Activated CD4-positive, alpha-beta memory T cell treated with anti-CD3 and anti-CD28 coated beads, Interleukin-2, amount 10 ng/mL, durations not matched to agents 7 days and 5 days (primary cell): ENCODE measurements at regions not wholly inside any gene's neighbourhood (a gene's known extent, or its start where the extent isn't known, plus 50 kb on each side); places are given as distances from the start of the nearest gene placed in this dataset.

Experiments
- CTCF ChIA-PET: fragments of 350-600 bp; sonication (Branson Sonifier 250); formaldehyde crosslinking; loops from one replicate; lab custom pipeline; 2021; ENCODE audit warnings: antibody characterized with exemption, inconsistent platforms; lab: Charles Lee
- POLR2A ChIA-PET: fragments of 350-600 bp; sonication (Branson Sonifier 250); formaldehyde crosslinking; loops from one replicate; lab custom pipeline; 2021; ENCODE audit warnings: antibody characterized with exemption; lab: Charles Lee
- DNase-seq: peaks from one replicate; pipeline ENCODE4 v3.0.0-alpha.2; 2020
- H3K27ac Mint-ChIP-seq: one replicate; pipeline ENCODE4 v1.8.0; 2021; ENCODE audit warnings: mild to moderate bottlenecking, mixed read lengths
- H3K27me3 Mint-ChIP-seq: one replicate; pipeline ENCODE4 v1.8.0; 2021; ENCODE audit warnings: mixed read lengths
- H3K36me3 Mint-ChIP-seq: one replicate; pipeline ENCODE4 v1.8.0; 2021; ENCODE audit warnings: low read depth, mixed read lengths
- H3K4me1 Mint-ChIP-seq: one replicate; pipeline ENCODE4 v1.8.0; 2021; ENCODE audit warnings: mixed read lengths
- H3K4me3 Mint-ChIP-seq: one replicate; pipeline ENCODE4 v1.8.0; 2021; ENCODE audit warnings: mild to moderate bottlenecking, mixed read lengths
- H3K9me3 Mint-ChIP-seq: one replicate; pipeline ENCODE4 v1.8.0; 2021; ENCODE audit warnings: mixed read lengths

DNA sequence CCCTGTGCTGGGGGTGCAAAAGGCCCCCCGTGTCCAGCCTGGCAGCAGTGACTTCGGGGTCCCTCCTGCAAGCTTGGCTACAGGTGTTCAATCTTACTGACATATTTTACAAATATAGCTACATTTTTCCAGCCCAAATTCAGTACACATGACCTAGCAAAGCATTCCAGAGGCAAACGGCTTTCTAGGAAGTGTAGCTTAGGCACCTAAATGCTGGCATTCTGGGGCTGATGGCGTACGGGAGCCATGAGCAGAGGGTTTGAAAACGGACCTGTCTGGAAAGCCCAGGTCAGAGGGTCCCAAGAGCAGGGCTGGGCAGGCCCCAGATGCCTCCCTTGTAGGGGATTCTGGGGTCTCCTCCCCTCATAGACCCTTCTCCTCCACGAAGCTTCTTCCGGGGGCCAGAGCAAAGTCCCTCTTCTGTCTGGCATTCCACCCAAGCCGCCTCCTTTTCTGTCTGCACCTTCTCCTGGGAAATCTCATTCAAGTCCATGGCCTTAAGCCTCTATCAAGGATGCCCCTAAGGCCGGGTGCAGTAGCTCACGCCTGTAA, 63.3 kb upstream of the ASAP2 start:
- CTCF ChIA-PET = interaction anchor here (1.1 to 2.0 kb wide), 4 partner anchors 11 to 270 kb away, joined by 3 to 7 read pairs (median 4); no protein-coding TSS in a partner anchor
- POLR2A ChIA-PET = no interaction called here
- no peaks in the 10 kb centered on the region for H3K9me3 Mint-ChIP-seq
- no peak overlapping the region for H3K4me3 Mint-ChIP-seq
- H3K27me3 Mint-ChIP-seq = peaks cover 19% of the 10 kb centered on the region
- H3K36me3 Mint-ChIP-seq = no peaks in the 10 kb centered on the region
- H3K27ac Mint-ChIP-seq = no peak overlapping the region
- peaks cover 3% of the 10 kb centered on the region for H3K4me1 Mint-ChIP-seq
- no peak for DNase-seq

DNA sequence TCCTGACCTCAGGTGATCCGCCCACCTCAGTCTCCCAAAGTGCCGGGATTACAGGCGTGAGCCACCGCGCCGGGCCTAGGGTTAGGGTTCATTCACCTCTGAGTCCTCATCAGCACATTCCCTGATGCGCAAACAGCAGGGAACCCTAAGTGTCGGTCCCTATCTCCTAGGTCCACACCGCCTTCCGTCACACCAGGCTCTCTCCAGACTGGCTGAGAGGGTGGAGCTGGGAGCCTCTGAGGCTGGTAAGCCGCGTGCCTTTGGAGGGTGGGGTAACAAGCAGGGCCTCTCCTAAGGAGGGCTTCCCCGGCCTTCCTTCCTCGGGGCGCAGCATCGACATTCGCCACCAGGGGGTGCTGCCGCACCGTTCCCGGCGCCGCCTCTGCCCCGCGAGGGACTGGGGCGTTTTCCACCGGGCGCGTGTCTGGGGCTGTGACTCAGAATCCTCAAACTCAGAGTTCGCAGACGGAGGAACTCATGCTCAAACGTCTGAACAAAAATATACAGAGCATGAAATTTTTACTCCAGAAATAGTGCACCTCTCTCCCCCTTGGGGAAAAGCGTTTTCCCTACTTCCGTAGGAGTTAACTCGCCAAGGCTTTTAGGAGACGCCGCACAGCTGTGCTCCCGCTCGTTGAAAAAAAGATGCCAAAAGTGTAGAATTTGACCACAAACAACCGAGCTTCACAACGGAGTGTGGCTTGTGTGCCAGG, 63.9 kb upstream of the ASAP2 start:
- Mint-ChIP-seq H3K4me3 (no peak overlapping the region), H3K4me1 (peaks cover 3% of the 10 kb centered on the region), H3K27me3 (peaks cover 19% of the 10 kb centered on the region), H3K36me3 (no peaks in the 10 kb centered on the region), H3K27ac (no peak overlapping the region), H3K9me3 (no peaks in the 10 kb centered on the region)
- peak; percentile 82 for DNase-seq
- CTCF ChIA-PET = interaction anchor here (1.1 to 2.0 kb wide), 4 partner anchors 11 to 269 kb away, joined by 3 to 7 read pairs (median 4); no protein-coding TSS in a partner anchor
- POLR2A ChIA-PET = no interaction called here

GRCh38 chr2:9141706-9142460, 64.7 kb upstream of the ASAP2 start:
- Mint-ChIP-seq H3K9me3 (no peaks in the 10 kb centered on the region), H3K36me3 (no peaks in the 10 kb centered on the region)

DNA sequence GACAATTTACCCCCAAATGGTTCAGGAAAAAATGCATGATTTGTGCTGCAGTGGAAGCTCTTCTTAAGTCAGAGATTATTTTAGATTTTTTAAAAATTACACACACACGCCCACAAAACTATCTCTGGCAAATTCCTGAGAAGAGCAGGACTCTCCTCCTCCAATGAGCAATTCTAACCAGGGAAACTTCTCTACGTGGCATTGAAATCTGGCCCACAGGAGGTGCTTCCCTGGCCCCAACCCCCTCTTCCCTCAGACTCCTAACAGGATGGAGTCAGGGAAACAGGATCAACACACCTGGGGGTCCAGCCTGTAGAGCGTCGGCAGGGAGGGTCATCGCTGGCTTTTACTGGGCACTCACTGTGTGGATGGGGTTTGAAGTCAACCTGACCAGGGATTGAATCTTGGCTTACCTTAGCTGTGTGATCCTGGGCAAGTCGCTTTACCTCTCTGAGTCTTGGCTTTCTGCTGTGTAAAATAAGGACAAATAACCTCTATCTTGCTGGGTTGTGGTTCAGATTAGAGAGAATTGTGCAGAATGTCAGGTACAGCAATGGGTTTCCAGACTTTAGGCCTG, 65.4 kb upstream of the ASAP2 start:
- peaks cover 19% of the 10 kb centered on the region for H3K27me3 Mint-ChIP-seq
- no peaks in the 10 kb centered on the region for H3K36me3 Mint-ChIP-seq
- POLR2A ChIA-PET = no interaction called here
- H3K9me3 Mint-ChIP-seq = no peaks in the 10 kb centered on the region
- H3K4me1 Mint-ChIP-seq = peaks cover 3% of the 10 kb centered on the region
- no peak overlapping the region for H3K4me3 Mint-ChIP-seq
- DNase-seq = no peak
- no peak overlapping the region for H3K27ac Mint-ChIP-seq
- CTCF ChIA-PET = interaction anchor here (0.7 to 1.2 kb wide), 6 partner anchors 8 to 470 kb away, joined by 3 to 5 read pairs (median 3); no protein-coding TSS in a partner anchor

More at GRCh38 chr2:9141706-9142460, 64.7 kb upstream of the ASAP2 start:
- peaks cover 3% of the 10 kb centered on the region for H3K4me1 Mint-ChIP-seq
- ChIA-PET CTCF (interaction anchor here (0.6 to 1.3 kb wide), 6 partner anchors 9 to 185 kb away, joined by 3 to 5 read pairs (median 3); no protein-coding TSS in a partner anchor), POLR2A (no interaction called here)
- DNase-seq = no peak
- no peak overlapping the region for H3K27ac Mint-ChIP-seq
- peaks cover 19% of the 10 kb centered on the region for H3K27me3 Mint-ChIP-seq
- no peak overlapping the region for H3K4me3 Mint-ChIP-seq

DNA sequence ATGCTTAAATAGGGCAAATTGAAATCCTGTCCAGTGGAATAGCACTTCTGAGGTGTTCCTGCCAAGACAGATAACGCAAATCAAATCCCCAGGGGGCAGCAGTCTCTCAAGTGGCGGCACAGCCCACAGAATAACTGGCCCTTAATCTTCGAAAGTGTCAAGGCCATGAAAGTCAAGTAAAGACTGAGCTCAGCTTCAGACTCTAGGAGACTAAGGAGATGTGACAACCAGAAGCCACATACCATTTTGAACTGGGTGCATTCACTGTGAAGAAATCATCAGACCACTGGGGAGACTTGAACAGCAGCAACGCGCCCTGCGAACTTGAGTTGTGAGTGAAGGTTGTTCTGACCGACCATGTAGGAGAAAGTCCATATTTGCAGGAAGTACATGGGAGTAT, 66.0 kb upstream of the ASAP2 start:
- POLR2A ChIA-PET = no interaction called here
- peaks cover 19% of the 10 kb centered on the region for H3K27me3 Mint-ChIP-seq

GRCh38 chr2:9139491-9140443, 66.8 kb upstream of the ASAP2 start:
- Mint-ChIP-seq H3K36me3 (no peaks in the 10 kb centered on the region), H3K27ac (no peak overlapping the region), H3K9me3 (no peaks in the 10 kb centered on the region), H3K27me3 (peaks cover 19% of the 10 kb centered on the region), H3K4me3 (no peak overlapping the region), H3K4me1 (peaks cover 3% of the 10 kb centered on the region)
- DNase-seq = peak; percentile 75
- ChIA-PET POLR2A (no interaction called here), CTCF (interaction anchor here (0.6 to 2.0 kb wide), 9 partner anchors 8 to 941 kb away, joined by 3 to 6 read pairs (median 3); no protein-coding TSS in a partner anchor)

More for the DNA sequence above, 66.0 kb upstream of the ASAP2 start:
- DNase-seq = no peak
- Mint-ChIP-seq H3K4me3 (no peak overlapping the region), H3K9me3 (no peaks in the 10 kb centered on the region), H3K27ac (no peak overlapping the region), H3K4me1 (peaks cover 3% of the 10 kb centered on the region), H3K36me3 (no peaks in the 10 kb centered on the region)
- CTCF ChIA-PET = interaction anchor here (0.6 to 1.6 kb wide), 6 partner anchors 8 to 471 kb away, joined by 3 to 6 read pairs (median 3); no protein-coding TSS in a partner anchor

GRCh38 chr2:9137379-9138150, 69.0 kb upstream of the ASAP2 start:
- Mint-ChIP-seq H3K27me3 (peaks cover 13% of the 10 kb centered on the region), H3K27ac (no peak overlapping the region), H3K4me1 (peaks cover under 1% of the 10 kb centered on the region), H3K9me3 (no peaks in the 10 kb centered on the region), H3K4me3 (no peak overlapping the region), H3K36me3 (no peaks in the 10 kb centered on the region)
- ChIA-PET POLR2A (no interaction called here), CTCF (interaction anchor here (2.0 kb wide), 1 partner anchor 10 kb away, joined by 6 read pairs; no protein-coding TSS in a partner anchor)
- no peak for DNase-seq

DNA sequence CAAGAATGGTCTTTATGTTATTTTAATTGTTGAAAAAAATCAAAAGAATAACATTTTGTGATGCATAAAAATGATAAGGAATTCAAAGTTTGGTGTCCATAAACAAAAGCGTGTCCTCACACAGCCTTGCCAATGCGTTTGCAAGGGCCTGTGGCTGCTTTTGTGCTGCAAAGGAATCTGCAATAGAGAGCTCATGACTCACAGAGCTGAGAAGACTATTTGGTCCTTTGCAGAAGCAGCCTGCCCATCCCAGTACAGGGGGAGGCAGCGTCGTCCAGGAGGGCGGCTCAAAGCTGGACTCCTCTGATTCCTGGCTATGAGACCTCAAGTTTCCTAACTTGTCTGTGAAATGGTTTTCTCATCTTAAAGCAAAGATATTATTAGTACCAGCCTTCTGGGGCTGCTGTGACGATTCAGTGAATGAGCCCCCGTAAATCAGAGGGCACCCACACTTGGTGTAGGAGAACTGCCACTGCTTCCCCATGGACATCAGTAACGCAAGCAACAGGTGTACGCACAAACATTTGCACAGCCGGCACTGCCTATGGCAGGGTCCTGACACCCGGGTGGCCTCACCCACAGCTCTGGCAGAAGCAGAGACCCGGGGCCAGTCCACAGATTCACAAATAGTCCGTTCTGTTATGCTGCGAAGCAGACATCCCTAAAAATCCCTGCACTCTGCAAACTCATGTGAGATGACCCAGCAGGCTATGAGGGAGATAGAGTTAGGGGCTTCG, 70.6 kb upstream of the ASAP2 start:
- Mint-ChIP-seq H3K27me3 (peaks cover 5% of the 10 kb centered on the region), H3K27ac (no peak overlapping the region), H3K9me3 (no peaks in the 10 kb centered on the region), H3K4me3 (no peak overlapping the region), H3K4me1 (no peaks in the 10 kb centered on the region), H3K36me3 (no peaks in the 10 kb centered on the region)
- no peak for DNase-seq
- ChIA-PET CTCF (no interaction called here), POLR2A (no interaction called here)

GRCh38 chr2:9127316-9127715, 79.3 kb upstream of the ASAP2 start:
- Mint-ChIP-seq H3K4me3 (no peak overlapping the region), H3K9me3 (no peaks in the 10 kb centered on the region), H3K4me1 (no peaks in the 10 kb centered on the region), H3K27me3 (peaks cover 2% of the 10 kb centered on the region), H3K36me3 (no peaks in the 10 kb centered on the region), H3K27ac (no peak overlapping the region)
- POLR2A ChIA-PET = no interaction called here
- CTCF ChIA-PET = no interaction called here
- DNase-seq = no peak

- CTCF ChIA-PET = no interaction called here
- no peak overlapping the region for H3K4me3 Mint-ChIP-seq
- no peaks in the 10 kb centered on the region for H3K36me3 Mint-ChIP-seq
- DNase-seq = no peak
- POLR2A ChIA-PET = no interaction called here
- H3K9me3 Mint-ChIP-seq = no peaks in the 10 kb centered on the region
- no peak overlapping the region for H3K27ac Mint-ChIP-seq
- no peaks in the 10 kb centered on the region for H3K4me1 Mint-ChIP-seq
- peaks cover 2% of the 10 kb centered on the region for H3K27me3 Mint-ChIP-seq
Observed at GRCh38 chr2:9126540-9126939, 80.1 kb upstream of the ASAP2 start.

- POLR2A ChIA-PET = no interaction called here
- Mint-ChIP-seq H3K27me3 (no peaks in the 10 kb centered on the region), H3K36me3 (no peaks in the 10 kb centered on the region), H3K9me3 (no peaks in the 10 kb centered on the region), H3K27ac (no peak overlapping the region), H3K4me3 (no peak overlapping the region), H3K4me1 (no peaks in the 10 kb centered on the region)
- CTCF ChIA-PET = no interaction called here
- no peak for DNase-seq
Observed at GRCh38 chr2:9124231-9124741, 82.3 kb upstream of the ASAP2 start.
